ENCODE measurements at regions not wholly inside any gene's neighbourhood (a gene's known extent, or its start where the extent isn't known, plus 50 kb on each side); places are given as distances from the start of the nearest gene placed in this dataset.
"Not testable (repeated sequence)": the region's sequence is repeated elsewhere in the genome, so short reads cannot be mapped to it uniquely, and the experiment has no call there.

DNA sequence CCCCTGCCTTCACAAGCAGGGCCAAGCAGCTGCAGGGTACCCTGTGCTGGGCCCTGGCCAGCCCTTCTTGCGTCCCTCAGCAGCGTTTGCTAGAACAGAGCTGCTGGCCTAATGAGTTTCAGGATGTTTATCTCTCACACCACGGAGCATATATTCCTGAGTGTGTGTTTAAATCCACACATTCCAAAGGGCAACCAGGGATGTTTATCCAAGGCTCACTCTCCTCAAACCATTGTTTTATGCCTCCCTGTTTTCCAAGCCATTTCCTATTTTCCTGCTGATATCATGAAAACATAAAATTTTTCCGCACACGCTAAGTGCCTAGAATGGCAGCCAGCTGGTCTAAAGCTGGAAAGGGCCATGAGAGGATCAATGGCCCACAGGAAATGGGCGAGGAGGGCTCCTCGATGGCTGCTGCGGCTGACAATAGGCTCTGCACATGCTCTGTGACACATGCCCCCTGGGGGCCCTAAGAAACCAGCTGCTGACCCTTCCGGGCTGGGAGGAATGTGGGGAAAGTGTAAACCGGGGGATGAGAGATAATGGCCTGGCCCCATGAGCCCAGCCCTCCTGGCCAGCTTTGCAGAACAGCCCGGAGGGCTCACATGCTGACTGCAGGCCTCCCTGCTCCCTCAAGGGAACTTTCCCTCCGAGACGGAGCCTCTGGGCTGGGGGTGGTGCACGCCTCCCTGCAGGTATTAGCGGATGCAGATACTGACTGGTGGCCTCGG, 194.0 kb downstream of the NDUFA10 start:
- DNase-seq = no peak

DNA sequence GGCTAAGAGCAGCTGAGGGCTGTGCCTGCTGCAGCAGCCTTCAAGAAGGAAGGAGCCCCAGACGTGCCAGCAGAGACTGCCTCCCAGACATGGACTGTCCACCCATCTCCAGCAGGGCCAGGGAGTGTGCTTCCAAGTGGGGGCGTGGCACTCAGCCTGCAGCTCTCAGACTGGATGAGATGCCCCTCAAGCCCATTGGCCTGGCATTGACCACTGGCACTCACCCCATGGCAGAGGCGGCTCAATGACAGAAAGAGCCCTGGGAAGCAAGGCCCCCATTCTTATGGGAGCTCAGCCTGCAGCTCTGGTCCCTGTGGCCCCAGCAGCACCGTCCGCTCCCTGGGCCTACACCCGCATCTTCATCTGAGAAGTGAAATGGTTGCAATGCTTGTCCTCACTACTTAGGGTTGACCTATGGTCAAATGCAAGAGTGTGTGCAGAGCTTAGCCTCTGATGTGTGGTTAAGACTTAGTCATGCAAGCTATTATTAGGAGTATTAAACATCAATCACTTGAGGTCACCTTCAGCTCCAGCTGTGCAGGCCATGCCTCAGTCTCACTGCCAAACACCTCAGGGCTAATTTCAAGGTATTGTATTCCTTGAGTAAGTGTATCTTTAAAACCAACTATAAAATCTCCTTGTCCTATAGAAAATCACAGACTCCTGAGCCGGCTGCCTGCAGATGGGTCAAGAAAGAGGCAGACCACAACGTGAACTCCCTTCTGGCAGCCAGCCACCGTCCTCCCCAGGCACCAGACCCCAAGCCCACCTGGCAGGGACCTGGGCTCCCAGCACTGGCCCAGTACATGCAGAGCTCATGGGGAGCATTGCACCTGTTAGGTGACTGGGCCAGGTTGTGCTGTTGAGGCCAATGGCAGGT, 194.8 kb downstream of the NDUFA10 start:
- no peak for DNase-seq

DNA sequence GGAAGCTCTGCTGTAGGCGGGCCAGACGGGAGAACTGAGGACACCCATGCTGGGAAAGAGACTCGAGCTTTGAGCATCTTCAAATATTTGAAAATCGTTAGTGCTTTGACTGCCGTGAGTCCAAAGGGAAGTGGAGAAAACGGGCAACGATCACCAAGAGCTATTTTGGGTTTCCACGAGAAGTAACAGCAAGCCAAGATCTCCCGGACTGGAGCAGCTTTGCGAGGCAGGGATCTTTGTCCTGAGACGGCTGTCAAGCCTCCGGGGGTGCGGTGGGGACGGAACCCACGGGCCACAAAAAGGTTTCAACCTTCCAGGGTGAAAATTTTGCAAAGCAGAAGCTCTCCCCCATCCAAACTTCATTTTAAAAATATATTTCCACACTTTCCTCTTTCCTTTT, 195.8 kb downstream of the NDUFA10 start:
- no peak for DNase-seq

DNA sequence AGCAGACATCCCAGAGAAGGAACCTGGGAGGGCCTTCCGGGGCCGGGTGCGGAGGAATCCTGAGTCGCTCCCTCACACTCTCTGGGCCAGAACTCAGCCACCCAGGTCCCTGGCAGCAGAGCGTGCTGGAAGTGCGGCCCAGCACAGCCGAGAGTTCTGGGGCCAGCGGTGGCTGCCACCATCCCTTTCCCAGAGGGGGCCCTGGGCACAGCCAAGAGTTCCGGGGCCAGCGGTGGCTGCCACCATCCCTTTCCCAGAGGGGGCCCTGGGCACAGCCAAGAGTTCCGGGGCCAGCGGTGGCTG, 196.2 kb downstream of the NDUFA10 start:
- not testable (repeated sequence) for DNase-seq

DNA sequence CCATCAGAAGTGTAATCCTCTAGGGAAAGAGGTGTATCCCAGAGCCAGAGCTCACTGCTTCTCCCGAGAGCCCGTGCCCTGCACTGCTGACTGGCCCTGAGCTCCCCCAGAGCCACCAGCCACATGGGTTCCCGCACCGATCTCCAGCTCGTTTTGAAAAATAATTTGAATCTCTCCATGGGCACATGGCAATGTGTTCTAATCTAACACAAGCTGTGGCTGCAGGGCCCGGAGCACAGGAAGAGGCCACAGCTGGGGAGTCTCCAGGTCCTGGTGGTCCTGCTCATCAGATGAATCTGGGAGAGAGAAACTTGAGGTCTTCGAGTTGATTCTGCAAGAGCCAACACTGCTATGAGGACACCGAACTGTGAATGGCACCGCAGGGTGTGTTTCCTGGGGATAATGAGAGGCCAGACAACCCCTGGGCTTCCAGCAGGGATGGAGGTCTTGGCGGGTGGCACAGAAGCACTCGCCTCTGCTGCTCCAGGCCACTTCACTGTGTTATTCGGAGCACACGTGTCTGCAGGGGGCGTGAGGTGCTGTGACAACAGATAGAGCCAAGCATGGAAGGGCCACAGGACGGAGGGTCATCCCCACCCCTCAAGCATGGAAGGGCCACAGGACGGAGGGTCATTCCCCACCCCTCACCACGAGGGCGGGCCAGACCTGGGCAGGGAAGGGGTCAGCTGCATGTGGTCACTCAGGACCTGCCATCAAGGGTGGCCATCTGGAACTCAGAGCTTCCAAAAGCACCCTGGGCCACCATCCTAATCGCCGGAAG, 196.8 kb downstream of the NDUFA10 start:
- no peak for DNase-seq

DNA sequence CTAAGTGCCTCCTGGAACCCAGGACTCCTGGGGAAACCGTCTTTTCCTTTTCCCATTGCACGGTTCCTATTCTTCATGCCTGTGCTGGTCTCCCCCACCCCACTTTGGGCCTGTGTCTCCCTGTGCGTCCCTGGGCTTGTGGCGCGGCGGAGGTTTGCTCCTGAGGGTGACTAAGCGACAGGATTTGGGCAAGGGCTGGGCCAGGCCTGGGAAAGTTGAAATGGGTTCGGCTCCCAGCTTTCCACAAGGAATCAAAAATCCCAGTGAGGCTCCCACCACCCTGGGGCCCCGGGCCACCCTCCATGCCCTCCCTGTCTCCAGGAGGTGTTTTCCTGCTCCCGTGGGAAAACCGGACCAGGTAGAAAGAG, 197.6 kb downstream of the NDUFA10 start:
- no peak for DNase-seq

DNA sequence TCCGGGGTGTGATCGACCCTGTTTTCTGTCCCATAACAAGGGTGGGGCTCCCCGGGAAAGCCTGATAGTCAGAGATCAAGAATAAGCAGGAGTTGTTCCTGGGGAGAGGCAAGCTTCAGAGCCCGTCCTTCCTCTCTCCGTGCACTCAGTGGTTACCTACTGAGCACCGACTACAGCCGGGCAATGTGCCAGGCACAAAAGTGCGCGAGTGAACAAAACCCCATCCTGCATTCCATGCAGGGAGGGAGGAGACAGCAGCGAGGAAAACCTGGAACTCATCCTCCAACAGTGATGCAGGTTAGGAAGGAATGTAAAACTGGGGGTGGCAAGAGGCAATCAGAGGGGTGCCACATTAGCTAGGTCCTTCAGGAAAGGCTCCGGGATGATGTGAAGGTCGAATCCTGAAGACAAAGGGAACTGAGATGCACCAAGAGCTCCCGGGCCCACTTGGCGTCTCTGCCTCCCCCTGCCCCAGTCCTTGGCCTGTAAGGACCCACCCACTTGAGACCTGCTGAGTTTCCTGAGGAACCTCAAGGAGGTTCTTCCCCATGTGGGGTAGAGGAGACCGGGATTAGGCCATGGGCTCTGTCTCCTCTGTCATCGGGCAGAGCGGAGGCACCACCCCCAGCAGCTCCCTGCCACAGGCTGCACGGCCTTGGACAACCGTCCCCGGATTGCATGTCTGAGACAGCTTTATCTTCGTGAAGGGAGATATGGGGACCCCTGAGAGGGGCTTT, 198.2 kb downstream of the NDUFA10 start:
- DNase-seq = no peak

DNA sequence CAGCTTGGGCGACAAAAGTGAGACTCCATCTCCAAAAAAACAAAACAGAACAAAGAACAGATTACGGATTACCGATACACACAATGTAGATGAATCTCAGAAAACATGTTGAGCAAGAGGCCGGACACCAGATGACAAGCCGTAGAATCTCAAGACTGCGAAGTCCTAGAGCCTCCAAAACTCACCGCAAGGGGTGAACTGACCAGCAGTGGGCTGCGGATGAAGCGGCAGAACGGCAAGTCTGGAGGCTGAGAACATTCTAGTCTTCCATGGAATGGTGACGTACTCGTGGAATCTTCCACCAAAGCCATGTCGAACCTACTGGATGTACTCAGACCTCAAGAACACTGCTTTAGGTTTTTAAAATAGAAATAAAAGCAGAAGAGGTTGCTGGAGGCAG, 198.8 kb downstream of the NDUFA10 start:
- DNase-seq = no peak

DNA sequence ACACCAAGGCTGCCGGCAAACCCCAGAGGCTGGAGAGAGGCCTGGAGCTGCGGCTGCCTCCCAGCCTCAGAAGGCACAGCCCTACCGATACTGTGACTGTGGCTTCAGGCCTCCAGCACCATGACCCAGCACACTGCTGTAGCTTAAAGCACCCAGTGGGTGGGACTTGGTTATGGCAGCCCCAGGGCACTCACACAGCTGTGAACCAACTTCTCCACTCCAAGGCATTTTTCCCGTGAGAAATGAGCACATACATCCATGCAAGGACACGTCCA, 199.5 kb downstream of the NDUFA10 start:
- no peak for DNase-seq

DNA sequence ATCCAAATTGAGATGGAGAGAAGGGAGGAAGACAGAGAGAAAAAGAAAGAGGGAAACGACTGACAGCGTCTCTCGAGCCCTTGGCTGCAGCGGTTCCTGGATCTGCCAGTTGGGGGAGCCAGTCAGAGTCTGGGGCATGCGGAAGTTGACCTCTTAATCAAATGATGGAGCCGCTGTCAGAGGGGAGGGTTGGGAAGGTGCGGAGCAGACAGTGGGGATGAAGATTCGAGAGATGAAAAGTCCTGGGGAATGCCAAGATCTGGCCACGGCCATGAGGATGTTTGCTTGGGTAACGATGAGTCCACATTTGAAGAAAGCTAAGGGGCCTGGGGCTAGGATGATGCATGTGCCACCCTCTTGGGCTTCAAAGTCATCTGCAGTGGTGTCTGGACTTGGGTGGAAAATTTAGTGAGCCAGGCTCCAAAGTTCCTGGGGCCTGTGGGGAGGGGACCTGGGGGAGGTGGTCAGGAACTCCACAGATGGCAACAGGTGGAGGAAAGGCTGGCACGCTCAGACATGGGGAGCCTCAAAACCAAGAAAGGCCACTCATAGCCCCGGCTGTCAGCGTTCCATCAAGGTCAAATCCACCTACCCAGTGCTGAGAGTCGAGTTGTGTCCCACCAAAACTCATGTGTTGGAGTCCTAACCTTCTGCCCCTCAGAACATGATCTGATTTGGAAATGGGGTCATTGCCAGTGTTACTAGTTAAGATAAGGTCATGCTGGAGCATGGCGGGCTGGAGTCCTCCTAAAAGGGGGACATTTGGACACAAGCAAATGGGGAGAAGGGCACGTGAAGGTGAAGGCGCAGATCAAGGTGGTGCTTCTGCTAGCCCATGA, 200.1 kb downstream of the NDUFA10 start:
- no peak for DNase-seq

DNA sequence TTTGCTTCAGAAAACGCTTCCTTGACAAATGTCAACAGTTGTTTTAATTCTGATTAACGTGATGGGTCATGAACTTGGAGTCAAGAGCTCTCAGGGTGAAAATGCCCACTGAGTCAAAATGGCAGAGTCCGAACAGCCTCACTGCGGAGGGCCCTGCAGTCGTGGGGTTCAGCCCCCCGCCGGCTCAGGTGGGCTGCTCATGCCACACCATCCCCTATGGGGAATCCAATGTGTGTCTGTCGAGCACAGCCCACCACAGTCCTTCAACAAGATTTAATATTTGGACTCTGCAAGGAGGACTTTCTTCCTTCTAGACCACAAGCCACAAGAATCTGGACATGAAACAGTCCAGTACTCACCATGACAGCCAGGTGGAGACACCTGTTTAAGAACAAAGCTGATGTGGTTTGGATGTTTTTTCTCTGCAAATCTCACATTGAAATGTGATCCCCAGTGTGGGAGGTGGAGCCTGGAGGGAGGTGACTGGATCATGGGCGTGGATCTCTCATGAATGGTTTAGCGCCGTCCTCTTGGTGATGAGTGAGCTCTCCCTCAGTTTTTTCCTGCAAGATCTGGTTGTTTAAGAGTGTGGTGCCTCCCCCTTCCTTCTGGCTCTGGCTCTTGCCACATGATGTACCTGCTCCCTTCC, 201.0 kb downstream of the NDUFA10 start:
- DNase-seq = peak; percentile 6

DNA sequence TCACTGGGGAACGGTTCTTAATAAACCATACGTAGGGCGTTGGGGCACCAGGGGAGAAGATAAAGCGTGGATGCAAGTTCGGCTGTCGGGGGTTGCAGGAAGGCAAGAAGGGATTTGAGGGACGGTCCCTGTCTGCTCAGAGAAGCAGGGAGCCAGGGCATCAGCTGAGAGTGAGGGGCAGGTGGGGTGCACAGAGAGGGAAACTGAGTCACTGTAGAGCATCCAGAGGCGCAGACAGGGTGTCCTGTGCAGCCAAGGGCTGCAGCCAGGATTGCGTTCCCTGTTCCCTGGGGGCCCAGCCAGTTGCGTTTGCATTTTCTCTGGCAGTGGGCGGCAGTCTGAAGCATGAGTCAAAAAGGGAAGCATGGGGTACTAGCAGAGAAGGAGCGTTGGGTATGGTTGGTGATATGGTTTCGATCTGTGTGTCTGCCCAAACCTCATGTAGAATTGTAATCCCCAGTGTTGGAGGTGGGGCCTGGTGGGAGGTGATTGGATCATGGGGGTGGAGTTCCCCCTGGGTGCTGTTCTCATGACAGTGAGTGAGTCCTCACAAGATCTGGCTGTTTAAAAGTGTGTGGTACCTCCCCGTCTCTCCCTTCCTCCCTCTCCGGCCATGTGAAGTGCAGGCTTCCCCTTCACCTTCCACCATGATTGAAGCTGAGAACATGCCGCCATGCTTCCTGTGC, 202.9 kb downstream of the NDUFA10 start:
- no peak for DNase-seq

DNA sequence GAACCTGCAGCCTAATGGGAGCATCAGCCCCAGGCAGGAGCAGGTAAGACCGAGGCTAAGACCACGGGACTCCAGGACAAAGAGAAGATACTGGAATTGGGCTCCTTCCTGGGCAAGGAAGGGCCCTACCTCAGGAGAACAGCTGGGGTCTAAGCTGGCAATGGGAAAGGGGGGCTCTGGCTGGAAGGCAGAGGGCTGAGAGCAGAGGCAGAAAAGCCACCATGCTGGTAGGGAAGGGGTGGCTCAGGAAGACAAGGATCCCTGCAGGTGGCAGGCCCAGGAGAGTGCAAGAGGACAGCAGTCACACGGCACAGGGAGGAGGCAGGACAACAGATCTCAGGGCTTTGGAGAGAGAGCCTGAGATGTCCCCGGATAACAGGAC, 203.5 kb downstream of the NDUFA10 start:
- no peak for DNase-seq

DNA sequence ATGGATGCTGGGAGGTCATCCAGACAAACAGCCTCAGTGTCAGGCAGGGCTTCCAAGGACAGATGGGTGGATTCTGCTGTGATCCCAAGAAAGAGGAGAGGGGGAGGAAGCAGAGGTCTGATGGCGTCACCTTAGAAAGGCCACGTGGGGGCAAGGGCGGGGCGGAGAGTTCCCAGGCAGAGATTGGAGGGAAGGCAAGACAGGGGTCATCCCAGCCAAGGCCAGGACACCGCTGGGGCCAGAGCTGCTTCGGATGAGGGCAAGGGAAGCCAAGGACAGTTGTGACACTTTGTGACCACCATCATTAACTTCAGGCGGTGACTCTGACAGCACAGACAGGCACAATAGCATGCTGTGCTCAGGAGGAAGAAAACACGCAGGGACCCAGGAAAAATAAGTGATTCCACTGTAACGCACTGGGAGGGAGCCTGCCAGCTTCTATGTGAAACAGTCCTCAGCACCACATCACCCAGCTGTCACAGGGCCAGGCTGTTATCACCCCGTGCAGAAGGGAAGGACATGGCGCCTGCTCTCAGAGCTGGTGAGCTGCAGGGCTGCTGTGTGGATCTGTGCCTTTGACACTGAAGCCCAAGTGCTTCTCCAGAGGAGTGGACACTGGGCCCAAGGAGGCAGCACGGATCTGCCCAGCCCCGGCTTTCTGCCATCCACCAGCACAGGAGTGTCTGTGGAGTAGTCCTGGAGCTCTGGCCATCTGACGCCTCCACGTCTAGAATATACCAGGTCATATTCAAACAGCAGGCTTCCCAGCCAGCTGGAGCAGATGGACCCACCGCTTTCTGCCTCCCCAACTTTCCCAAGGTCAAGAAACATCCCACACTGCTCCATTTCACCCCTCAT, 204.1 kb downstream of the NDUFA10 start:
- peak; percentile 49 for DNase-seq

DNA sequence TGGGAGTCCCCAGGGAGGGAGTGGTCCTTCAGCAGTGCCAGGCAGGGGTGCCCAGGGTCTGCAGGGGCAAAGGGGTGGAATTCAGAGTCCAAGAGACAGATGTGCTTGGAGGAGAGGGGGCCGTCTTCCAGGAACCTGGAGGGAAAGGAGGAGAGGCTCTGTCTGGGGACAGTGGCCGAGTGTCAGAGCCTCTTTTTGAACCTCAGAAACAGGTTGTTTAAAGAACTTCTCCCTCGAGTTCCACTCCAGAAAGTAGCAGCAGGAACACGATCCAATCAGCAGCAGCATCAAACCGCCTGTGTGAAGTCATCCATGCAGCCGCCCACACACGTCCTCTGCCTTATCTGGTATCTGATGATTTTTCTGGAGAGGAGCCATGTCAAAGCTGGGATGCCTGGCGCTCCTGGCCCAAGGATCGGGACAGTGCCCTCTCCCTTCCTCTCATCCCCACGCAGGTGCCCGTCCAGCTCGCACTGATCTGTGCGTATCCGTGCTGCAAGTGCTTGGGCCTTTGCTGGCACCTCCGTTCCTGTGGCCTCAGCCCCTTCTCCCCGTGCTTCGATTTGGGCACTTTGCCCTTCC, 205.1 kb downstream of the NDUFA10 start:
- DNase-seq = no peak

DNA sequence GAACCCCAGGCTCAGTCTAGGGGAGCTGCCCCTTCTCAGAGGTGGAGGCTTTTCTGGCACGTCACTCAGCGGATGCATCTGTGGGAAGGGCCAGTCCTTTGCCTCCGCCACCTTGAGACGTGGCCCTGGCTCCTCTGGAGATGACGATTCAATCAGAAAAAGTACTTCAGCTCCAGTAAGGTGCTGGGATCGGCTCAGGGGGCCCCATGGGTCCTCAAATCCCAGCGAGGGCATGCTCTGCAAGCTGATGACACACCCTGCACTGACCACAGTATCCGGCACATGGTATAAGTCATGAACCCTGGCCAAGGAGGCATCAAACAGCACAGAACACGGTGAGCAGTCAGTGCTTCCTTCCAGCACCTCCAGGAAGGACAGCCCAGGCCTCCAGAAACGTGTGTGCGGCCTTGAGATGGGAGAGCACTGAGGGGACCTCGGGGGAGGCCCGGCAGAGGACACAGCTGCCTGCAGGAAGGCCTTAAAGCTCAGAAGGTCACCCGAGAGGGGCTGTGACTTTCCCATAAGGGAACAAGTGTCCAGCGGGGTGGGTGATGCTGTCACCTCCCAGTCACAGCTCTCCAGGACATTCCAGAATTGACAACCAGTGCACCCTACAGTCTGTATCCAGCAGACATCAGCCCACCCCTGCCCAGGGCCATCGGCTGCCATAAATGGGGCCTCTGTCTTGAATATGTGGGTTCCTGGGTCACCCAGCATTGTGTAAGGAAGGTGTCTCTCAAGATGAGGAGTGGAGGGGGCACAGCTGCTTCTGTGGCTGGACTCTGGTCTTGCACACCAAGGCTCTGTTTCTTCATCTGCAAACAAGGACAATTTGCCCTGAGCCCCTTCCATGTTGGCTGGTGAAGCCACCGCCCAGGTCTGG, 205.8 kb downstream of the NDUFA10 start:
- DNase-seq = no peak

DNA sequence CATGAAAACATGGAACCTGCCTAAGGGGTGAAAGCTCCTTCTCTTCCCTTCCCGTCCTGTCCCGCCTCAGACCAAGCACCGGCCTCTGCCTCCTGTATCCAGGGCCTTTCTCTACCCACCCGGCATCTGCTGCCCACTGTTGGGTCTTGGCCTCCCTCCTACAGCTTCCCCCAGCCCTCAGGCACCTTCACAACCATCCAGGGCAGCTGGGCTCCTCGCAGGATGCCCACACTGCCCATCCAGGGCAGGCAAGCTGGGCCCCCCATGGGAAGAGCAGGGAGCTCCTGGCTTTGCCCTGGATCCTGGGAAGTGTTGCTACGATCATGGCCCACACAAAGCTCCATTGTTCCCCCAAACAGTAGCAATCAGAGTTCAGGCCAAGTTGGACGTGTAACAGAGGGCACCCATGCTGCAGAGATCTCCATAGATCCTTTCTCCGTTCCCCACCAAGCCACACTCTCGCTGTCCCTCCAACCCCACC, 206.6 kb downstream of the NDUFA10 start:
- DNase-seq = no peak

DNA sequence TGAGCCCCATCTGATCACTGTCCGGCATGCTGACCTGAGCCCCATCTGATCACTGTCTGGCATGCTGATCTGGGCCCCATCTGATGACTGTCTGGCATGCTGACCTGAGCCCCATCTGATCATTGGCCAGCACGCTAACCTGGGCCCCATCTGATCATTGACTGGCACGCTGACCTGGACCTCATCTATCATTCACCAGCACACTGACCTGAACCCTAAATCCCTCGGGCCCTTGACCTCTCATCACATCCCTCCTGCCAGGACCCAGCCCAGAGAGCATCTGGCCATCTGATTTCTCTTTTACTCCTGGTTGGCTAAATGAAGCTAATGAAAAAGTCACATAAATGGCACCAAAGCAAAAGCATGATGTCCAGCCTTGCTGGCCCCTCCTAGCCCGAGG, 207.1 kb downstream of the NDUFA10 start:
- no peak for DNase-seq
